Activated CD4-positive, alpha-beta T cell treated with anti-CD3 and anti-CD28 coated beads for 36 hours (primary cell): ENCODE measurements at regions not wholly inside any gene's neighbourhood (a gene's known extent, or its start where the extent isn't known, plus 50 kb on each side); places are given as distances from the start of the nearest gene placed in this dataset. TPM values are rescaled to one million over a fixed set of nuclear protein-coding genes. Genes with fewer than 3 reads are reported as not detected.
"Not testable (repeated sequence)": the region's sequence is repeated elsewhere in the genome, so short reads cannot be mapped to it uniquely, and the experiment has no call there.

ENCODE experiments used
- ATAC-seq: fragments of 200-7000 bp; cut with Tn5 transposase; one replicate; pipeline ENCODE4 v1.10.0; 2021; ENCODE audit warnings: mild to moderate bottlenecking, moderate library complexity
- CTCF ChIA-PET: fragments of 350-600 bp; sonication (Branson Sonifier 250); formaldehyde crosslinking; loops from one replicate; lab custom pipeline; 2021; ENCODE audit warnings: antibody characterized with exemption; lab: Charles Lee
- POLR2A ChIA-PET: fragments of 350-600 bp; sonication (Branson Sonifier 250); formaldehyde crosslinking; loops from one replicate; lab custom pipeline; 2021; ENCODE audit warnings: antibody characterized with exemption, inconsistent platforms; lab: Charles Lee
- DNase-seq: peaks from one replicate; pipeline ENCODE4 v3.0.0-alpha.2; 2020
- H3K27ac Mint-ChIP-seq: one replicate; pipeline ENCODE4 v1.8.0; 2021; ENCODE audit warnings: mixed read lengths
- H3K27me3 Mint-ChIP-seq: one replicate; pipeline ENCODE4 v1.8.0; 2021; ENCODE audit warnings: mixed read lengths
- H3K36me3 Mint-ChIP-seq: one replicate; pipeline ENCODE4 v1.8.0; 2021; ENCODE audit warnings: low read depth, mixed read lengths
- H3K4me1 Mint-ChIP-seq: one replicate; pipeline ENCODE4 v1.8.0; 2021; ENCODE audit warnings: mixed read lengths
- H3K4me3 Mint-ChIP-seq: one replicate; pipeline ENCODE4 v1.8.0; 2021; ENCODE audit warnings: mild to moderate bottlenecking, moderate library complexity, mixed read lengths
- H3K9me3 Mint-ChIP-seq: one replicate; pipeline ENCODE4 v1.8.0; 2021; ENCODE audit warnings: low read depth, mixed read lengths
- intact Hi-C, 2 experiments: fragments of 100-400 bp; cut with DNase I in 1 of 2; cut with micrococcal nuclease in 1 of 2; formaldehyde crosslinking; loops; one replicate each; pipeline versions ENCODE4 v1.14.2 to v1.15.1; 2022 to 2024; cut with DNase I, micrococcal nuclease
- microRNA-seq: library from miRNA; unstranded; fragments of <30 nt; microRNA quantifications from one replicate; pipeline ENCODE4 v1.2.0, GENCODE V29; 2021; ENCODE audit warnings: borderline replicate concordance

GRCh38 chr2:110276092-110276491 lies 63.7 kb upstream of the MTLN start:
- H3K9me3 Mint-ChIP-seq, ATAC-seq, H3K4me3 Mint-ChIP-seq, DNase-seq, H3K36me3 Mint-ChIP-seq, H3K27me3 Mint-ChIP-seq, POLR2A ChIA-PET, intact Hi-C loops, H3K27ac Mint-ChIP-seq, H3K4me1 Mint-ChIP-seq, CTCF ChIA-PET: not testable (repeated sequence)

- CTCF ChIA-PET, POLR2A ChIA-PET, H3K4me3 Mint-ChIP-seq, intact Hi-C loops, ATAC-seq, H3K36me3 Mint-ChIP-seq, DNase-seq, H3K9me3 Mint-ChIP-seq, H3K4me1 Mint-ChIP-seq, H3K27ac Mint-ChIP-seq, H3K27me3 Mint-ChIP-seq: not testable (repeated sequence)
Observed at GRCh38 chr2:110269674-110270073, 57.3 kb upstream of the MTLN start.

GRCh38 chr2:110267828-110268407 lies 55.6 kb upstream of the MTLN start:
- H3K36me3 Mint-ChIP-seq, CTCF ChIA-PET: not testable (repeated sequence)
- peak; percentile 5 for DNase-seq

GRCh38 chr2:110264804-110265203 lies 52.5 kb upstream of the MTLN start:
- H3K27me3 Mint-ChIP-seq, H3K9me3 Mint-ChIP-seq, H3K36me3 Mint-ChIP-seq, CTCF ChIA-PET, H3K4me1 Mint-ChIP-seq, intact Hi-C loops, POLR2A ChIA-PET, ATAC-seq, DNase-seq, H3K4me3 Mint-ChIP-seq, H3K27ac Mint-ChIP-seq: not testable (repeated sequence)

More at GRCh38 chr2:110267828-110268407, 55.6 kb upstream of the MTLN start:
- H3K27me3 Mint-ChIP-seq, POLR2A ChIA-PET, H3K27ac Mint-ChIP-seq, H3K9me3 Mint-ChIP-seq, intact Hi-C loops, H3K4me3 Mint-ChIP-seq, H3K4me1 Mint-ChIP-seq: not testable (repeated sequence)
- ATAC-seq: peak; percentile 83

GRCh38 chr2:110264076-110264681 lies 51.8 kb upstream of the MTLN start:
- H3K27me3 Mint-ChIP-seq, H3K4me1 Mint-ChIP-seq, ATAC-seq, H3K27ac Mint-ChIP-seq, intact Hi-C loops, DNase-seq, POLR2A ChIA-PET, H3K9me3 Mint-ChIP-seq, H3K36me3 Mint-ChIP-seq, CTCF ChIA-PET, H3K4me3 Mint-ChIP-seq: not testable (repeated sequence)

- not testable (repeated sequence) for H3K4me1 Mint-ChIP-seq, H3K4me3 Mint-ChIP-seq
Observed at GRCh38 chr2:110263462-110263861, 51.1 kb upstream of the MTLN start.

More at GRCh38 chr2:110263462-110263861, 51.1 kb upstream of the MTLN start:
- ATAC-seq, H3K27ac Mint-ChIP-seq, CTCF ChIA-PET, intact Hi-C loops, POLR2A ChIA-PET, DNase-seq, H3K9me3 Mint-ChIP-seq, H3K36me3 Mint-ChIP-seq, H3K27me3 Mint-ChIP-seq: not testable (repeated sequence)

Small RNAs in the stretch of these regions (microRNA-seq; reads per million reads assigned to microRNA genes)
- not detected for gene MIR4436B2
